SK-N-SH treated with all-trans-retinoic acid at 6 μM for 48 hours (cell line): ENCODE measurements at regions not wholly inside any gene's neighbourhood (a gene's known extent, or its start where the extent isn't known, plus 50 kb on each side); places are given as distances from the start of the nearest gene placed in this dataset.

Source experiments
- TSHZ2 ChIP-seq: fragments of 250-450 bp; sonication (Bioruptor Pico); IDR thresholded peaks from 2 replicates; pipeline ENCODE4 v1.5.0; 2020; ENCODE audit warnings: mild to moderate bottlenecking, moderate library complexity
- ZNF70 ChIP-seq: fragments of 450-650 bp; formaldehyde crosslinking; IDR thresholded peaks from 2 replicates; pipeline ENCODE4 v1.5.0; 2020; ENCODE audit warnings: mild to moderate bottlenecking, moderate library complexity

DNA sequence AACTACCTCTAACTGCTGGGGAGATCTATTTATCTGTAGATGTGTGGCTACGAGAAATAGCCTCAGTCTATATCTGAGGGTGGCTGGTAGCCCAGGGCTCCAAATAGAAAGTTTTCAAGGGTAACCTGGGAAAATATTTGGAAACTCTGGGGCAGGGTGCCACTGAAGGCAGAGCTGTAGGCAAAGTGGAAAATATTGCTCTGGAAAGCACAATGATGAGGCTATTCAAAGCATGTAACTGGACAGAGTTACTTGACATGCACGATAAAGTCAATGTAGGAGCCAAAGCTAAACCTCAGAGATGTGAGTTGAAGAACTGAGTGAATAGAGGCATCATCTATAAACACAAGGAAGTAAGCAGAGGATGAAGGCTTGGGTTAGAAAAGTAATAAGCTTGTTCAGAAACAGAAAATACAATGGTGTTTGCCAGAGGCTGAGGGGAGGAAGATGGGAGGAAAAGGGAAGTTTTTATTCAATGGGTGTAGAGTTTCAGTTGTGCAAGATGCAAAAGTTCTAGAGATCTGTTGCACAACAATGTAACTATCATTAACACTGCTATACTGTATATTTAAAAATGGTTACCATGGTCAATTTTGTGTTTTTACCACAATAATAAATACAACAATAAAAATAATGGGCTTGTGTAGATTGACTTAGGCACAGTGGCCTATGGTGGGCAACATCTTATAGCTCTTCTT lies 171.6 kb downstream of the MBD2 start:
- TF ChIP-seq ZNF70 (CRISPR knock-in tag) = no peak
- no peak for TF ChIP-seq TSHZ2 (CRISPR knock-in tag)
